Mucosa of rectum (tissue), 2 donors: ENCODE measurements at regions not wholly inside any gene's neighbourhood (a gene's known extent, or its start where the extent isn't known, plus 50 kb on each side); places are given as distances from the start of the nearest gene placed in this dataset.
"Not testable (repeated sequence)": the region's sequence is repeated elsewhere in the genome, so short reads cannot be mapped to it uniquely, and the experiment has no call there.

Experiments
- H3K27ac ChIP-seq, 2 donors: one replicate each; pipeline ENCODE4 v1.7.0; 2013; ENCODE audit warnings: inconsistent platforms in 2 of 2, low read depth in 2 of 2, low read length in 2 of 2
- H3K27me3 ChIP-seq, 2 donors: one replicate each; pipeline ENCODE4 v1.7.0; 2013; ENCODE audit warnings: low read length in 2 of 2; ENCODE audit not compliant: control insufficient read depth in 2 of 2, insufficient read depth in 2 of 2
- H3K36me3 ChIP-seq, 2 donors: one replicate each; pipeline ENCODE4 v1.7.0; 2013; ENCODE audit warnings: low read length in 2 of 2; ENCODE audit not compliant: control insufficient read depth in 2 of 2, insufficient read depth in 2 of 2
- H3K4me1 ChIP-seq, 2 donors: one replicate each; pipeline ENCODE4 v1.7.0; 2013; ENCODE audit warnings: low read length in 2 of 2, mild to moderate bottlenecking in 1 of 2; ENCODE audit not compliant: control insufficient read depth in 2 of 2, insufficient read depth in 2 of 2
- H3K4me3 ChIP-seq, 2 donors: one replicate each; pipeline ENCODE4 v1.7.0; 2013; ENCODE audit warnings: low read length in 2 of 2
- H3K9ac ChIP-seq, 2 donors: one replicate each; pipeline ENCODE4 v1.7.0; 2013; ENCODE audit warnings: low read length in 2 of 2, low read depth in 1 of 2, mild to moderate bottlenecking in 1 of 2
- H3K9me3 ChIP-seq, 2 donors: one replicate each; pipeline ENCODE4 v1.7.0; 2013; ENCODE audit warnings: low read length in 2 of 2; ENCODE audit not compliant: control insufficient read depth in 2 of 2
- donor health status: healthy.
- donor health status: Normal muscosa, but diverticular disease.

DNA sequence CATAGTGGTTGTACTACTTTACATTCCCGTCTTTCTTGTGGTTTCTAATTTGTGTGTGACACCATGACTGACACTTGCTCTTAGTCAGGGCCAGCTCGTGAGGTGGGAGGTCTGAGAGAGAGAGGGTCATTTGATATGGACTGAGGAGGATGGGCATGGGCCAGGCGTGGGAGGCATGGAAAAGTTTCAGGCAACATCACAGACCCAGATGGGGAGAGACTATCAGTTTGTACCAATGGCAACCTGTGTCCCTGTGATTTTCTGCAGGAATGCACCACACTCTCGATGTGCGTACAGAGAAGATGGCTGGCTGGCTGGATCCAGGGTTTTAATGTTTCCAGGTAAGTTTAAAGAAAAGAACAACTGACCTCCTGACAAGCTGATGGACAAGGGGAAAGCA, 273.6 kb downstream of the CYRIA start:
- no peaks in the 10 kb centered on the region for H3K36me3 ChIP-seq
- no peak overlapping the region for H3K9ac ChIP-seq
- no peak overlapping the region for H3K4me3 ChIP-seq
- H3K27ac ChIP-seq: no peak overlapping the region
- H3K4me1 ChIP-seq: no peaks in the 10 kb centered on the region
- no peaks in the 10 kb centered on the region for H3K27me3 ChIP-seq
- H3K9me3 ChIP-seq: no peaks in the 10 kb centered on the region

DNA sequence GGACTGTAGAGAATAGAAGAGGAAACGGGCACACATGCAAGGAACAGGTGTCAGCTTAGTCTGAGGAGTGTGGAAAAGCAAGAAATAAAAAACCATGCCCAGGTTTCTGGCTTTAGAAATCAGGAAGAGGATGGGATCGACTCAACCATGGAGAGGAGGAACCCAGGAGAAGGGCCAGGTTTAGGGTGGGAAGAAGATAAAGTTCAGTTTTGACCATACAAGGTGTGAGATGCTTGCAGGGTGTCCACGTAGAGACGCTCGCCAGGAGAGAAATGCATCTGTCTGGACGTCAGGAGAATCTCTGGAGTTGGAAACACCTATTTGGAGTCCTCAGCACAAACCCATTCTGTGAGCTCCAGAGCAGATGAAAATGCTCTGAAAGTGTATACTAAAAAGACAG, 275.1 kb downstream of the CYRIA start:
- Histone ChIP-seq H3K9me3 (no peaks in the 10 kb centered on the region), H3K27ac (no peak overlapping the region), H3K4me3 (no peak overlapping the region), H3K27me3 (no peaks in the 10 kb centered on the region), H3K4me1 (no peaks in the 10 kb centered on the region), H3K36me3 (no peaks in the 10 kb centered on the region), H3K9ac (no peak overlapping the region)

DNA sequence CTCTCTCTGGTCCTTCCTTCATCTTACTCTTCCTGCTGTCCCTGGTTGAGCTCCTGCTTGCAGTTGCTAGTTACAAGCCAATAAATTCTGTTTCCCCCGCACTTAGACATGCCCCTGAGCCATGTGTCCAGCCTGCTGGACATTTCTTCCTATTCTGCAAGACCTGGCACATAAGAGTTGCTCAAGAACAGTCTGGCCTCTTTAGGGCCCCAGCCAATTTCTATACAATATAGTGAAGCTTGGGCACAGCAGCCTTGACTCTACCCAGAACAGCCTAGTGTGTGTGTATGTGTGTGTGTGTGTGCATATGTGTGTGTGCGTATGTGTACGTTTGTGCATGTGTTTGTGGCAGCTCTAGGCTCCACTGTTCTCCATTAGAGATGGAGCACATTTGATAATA, 276.0 kb downstream of the CYRIA start:
- no peak overlapping the region for H3K4me3 ChIP-seq

DNA sequence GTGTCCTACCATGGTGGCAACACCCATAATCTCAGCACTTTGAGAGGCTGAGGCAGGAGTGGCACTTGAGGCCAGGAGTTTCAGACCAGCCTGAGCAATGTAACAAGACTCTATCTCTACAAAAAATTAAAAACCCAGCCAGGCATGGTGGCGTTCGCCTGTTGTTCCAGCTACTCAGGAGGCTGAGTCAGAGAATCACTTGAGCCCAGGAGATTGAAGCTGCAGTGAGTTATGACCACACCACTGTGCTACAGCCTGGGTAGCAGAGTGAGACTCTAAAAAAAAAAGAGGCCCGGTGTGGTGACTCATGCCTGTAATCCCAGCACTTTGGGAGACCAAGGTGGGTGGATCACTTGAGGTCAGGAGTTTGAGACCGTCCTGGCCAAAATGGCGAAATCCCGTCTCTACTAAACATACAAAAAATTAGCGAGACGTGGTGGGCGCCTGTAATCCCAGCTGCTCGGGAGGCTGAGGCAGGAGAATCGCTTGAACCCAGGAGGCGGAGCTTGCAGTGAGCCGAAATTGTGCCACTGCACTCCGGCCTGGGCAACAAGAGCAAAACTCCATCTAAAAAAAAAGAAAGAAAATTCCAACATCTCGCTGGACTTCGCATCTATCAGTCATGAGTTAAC, 277.3 kb downstream of the CYRIA start:
- H3K9me3 ChIP-seq, H3K36me3 ChIP-seq, H3K9ac ChIP-seq, H3K4me1 ChIP-seq, H3K4me3 ChIP-seq, H3K27me3 ChIP-seq, H3K27ac ChIP-seq: not testable (repeated sequence)

More for the DNA sequence above, 276.0 kb downstream of the CYRIA start:
- H3K9ac ChIP-seq: no peak overlapping the region
- H3K27ac ChIP-seq: no peak overlapping the region
- H3K9me3 ChIP-seq: no peaks in the 10 kb centered on the region
- H3K4me1 ChIP-seq: no peaks in the 10 kb centered on the region
- no peaks in the 10 kb centered on the region for H3K36me3 ChIP-seq
- H3K27me3 ChIP-seq: no peaks in the 10 kb centered on the region

DNA sequence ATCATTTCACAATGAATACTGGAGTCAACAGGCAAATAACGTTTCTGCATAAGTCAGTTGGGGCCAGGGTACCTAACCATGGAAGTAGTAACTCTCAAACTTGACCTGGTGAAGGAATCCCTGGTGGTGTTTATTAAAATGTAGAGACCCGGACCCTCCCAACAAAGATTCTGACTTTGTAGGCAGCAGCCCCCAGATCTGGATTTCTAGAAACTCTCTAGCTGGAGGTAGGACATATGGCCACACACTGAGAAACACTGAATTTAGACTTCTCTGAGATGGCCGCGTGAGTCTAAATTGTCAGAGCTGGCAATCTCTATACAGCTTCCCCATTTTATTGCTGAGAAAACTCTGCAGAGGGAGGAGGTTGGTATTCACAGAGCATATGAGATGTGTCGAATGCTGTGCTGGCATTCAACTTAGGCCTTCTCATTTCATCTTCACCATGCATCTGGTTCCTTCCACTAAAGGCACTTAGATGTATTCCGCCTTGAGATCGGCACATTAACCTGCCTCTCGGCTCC, 278.1 kb downstream of the CYRIA start:
- H3K27ac ChIP-seq: no peak overlapping the region
- no peaks in the 10 kb centered on the region for H3K9me3 ChIP-seq
- no peaks in the 10 kb centered on the region for H3K27me3 ChIP-seq
- no peaks in the 10 kb centered on the region for H3K36me3 ChIP-seq
- H3K9ac ChIP-seq: no peak overlapping the region
- H3K4me3 ChIP-seq: no peak overlapping the region
- no peaks in the 10 kb centered on the region for H3K4me1 ChIP-seq

DNA sequence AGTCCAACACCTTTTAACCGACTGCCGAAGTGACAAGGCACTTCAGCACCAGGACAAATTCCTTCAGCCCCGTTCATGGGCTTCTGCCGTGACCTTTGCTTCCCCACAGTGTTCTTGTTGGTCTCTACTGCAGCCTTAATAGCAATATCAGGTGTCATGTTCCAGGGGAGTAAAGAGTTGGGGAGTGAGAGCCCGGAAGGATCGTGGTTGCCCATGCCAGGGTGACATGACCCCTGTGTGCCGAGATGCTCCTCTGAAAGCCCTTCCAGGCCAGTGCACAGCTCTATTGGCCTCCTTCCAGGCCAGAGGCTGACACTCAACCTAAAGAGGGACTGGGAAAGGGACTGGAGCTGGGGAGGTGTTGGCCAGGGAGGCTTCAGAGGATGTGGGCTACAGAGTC, 279.2 kb downstream of the CYRIA start:
- Histone ChIP-seq H3K9me3 (no peaks in the 10 kb centered on the region), H3K4me1 (no peaks in the 10 kb centered on the region), H3K27me3 (no peaks in the 10 kb centered on the region), H3K36me3 (no peaks in the 10 kb centered on the region), H3K27ac (no peak overlapping the region), H3K4me3 (no peak overlapping the region), H3K9ac (no peak overlapping the region)

DNA sequence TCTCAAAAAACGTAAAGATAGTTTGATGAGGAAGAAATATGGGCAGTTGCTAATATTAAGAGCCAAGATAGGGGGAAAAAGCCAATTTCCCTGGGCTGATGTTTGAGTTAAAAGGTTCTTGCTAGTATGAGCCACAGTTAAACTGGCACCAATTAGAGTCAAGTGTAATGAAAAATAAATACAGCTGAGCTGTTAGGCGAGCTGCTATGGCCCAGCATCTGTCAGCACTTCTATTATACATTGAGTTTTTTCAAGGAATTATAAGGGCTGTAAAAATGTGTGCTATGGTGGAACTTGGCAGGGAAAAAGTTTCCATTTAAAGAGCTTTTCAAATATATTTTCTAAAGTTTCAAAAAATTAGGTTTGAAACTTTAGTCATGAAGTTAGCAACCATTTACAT, 279.6 kb downstream of the CYRIA start:
- no peaks in the 10 kb centered on the region for H3K36me3 ChIP-seq
- H3K9ac ChIP-seq: no peak overlapping the region
- H3K27ac ChIP-seq: no peak overlapping the region
- no peak overlapping the region for H3K4me3 ChIP-seq
- H3K27me3 ChIP-seq: no peaks in the 10 kb centered on the region
- H3K4me1 ChIP-seq: no peaks in the 10 kb centered on the region
- no peaks in the 10 kb centered on the region for H3K9me3 ChIP-seq

DNA sequence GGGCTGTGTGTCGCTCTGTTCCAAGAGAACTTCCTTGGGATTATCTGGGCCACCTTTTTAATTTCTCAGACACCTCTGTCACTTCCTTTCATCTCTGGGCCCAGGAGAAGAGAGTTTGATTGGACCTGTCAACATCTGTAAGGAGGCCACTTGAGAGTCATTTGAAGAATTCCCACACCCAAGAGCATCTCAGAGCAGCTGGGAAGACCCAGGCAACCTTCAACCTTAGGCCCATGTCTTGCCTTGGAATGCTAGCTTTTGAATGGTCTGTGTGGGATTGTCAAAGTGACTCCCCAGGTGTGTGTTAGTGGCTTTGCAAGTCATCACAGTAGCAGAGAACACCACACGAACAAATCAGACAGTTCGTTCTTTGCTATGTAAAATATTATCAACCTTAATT, 280.3 kb downstream of the CYRIA start:
- Histone ChIP-seq H3K27me3 (no peaks in the 10 kb centered on the region), H3K9me3 (no peaks in the 10 kb centered on the region), H3K9ac (no peak overlapping the region), H3K4me1 (no peaks in the 10 kb centered on the region), H3K27ac (no peak overlapping the region), H3K36me3 (no peaks in the 10 kb centered on the region), H3K4me3 (no peak overlapping the region)

DNA sequence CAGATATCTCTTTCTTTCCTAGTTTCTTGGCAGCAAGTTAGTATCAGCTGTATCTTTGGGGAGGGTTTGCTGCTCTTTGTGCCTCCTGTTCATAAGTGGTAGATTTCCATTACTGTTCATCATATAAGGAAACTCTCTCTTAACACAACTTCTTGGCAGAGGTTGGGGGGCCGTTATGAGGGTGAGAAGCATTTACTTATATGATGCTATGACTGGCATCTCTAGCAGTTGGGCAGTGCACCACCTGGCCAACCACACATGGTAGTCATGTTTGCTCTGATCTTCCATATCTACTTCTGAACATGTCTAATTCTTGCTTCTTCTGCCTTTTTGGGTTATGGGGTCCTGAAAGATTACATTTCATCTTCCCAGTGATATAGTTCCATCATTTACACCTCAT, 282.2 kb downstream of the CYRIA start:
- Histone ChIP-seq H3K4me3 (no peak overlapping the region), H3K9me3 (no peaks in the 10 kb centered on the region), H3K27ac (no peak overlapping the region), H3K36me3 (no peaks in the 10 kb centered on the region), H3K4me1 (no peaks in the 10 kb centered on the region), H3K27me3 (no peaks in the 10 kb centered on the region), H3K9ac (no peak overlapping the region)

DNA sequence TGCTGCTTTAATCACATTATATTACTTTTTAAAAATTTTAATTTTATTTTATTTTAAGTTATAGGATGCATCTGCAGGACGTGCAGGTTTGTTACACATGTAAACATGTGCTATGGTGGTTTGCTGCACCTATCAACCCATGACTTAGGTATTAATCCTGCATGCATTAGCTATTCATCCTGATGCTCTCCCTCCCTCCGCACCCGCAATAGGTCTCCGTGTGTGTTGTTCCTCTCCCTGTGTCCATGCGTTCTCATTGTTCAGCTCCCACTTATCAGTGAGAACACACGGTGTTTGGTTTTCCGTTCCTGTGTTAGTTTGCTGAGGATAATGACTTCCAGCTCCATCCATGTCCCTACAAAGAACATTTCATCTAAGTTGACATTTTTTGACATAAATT, 283.2 kb downstream of the CYRIA start:
- no peak overlapping the region for H3K27ac ChIP-seq
- no peak overlapping the region for H3K4me3 ChIP-seq
- no peak overlapping the region for H3K9ac ChIP-seq
- H3K27me3 ChIP-seq: no peaks in the 10 kb centered on the region
- H3K4me1 ChIP-seq: no peaks in the 10 kb centered on the region
- H3K36me3 ChIP-seq: no peaks in the 10 kb centered on the region
- H3K9me3 ChIP-seq: no peaks in the 10 kb centered on the region

DNA sequence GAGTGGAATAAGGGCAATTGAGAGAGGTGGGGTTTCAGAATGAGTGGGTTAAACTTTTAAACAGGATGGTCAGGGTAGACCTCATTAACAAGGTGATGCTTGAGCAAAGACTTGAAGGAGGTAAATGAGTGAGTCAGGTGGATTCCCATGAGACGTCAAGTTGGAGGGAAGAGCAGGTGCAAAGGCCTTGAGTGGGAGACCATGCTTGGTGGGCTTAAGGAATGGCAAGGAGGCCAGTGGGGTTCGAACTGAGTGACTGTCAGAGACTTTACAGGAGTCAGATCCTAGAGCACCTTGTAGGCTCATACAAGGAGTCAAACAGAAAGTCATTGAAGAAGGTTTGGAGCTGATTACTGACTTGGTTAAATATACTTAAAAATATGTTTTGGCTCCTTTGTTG, 284.1 kb downstream of the CYRIA start:
- no peaks in the 10 kb centered on the region for H3K27me3 ChIP-seq
- H3K4me1 ChIP-seq: no peaks in the 10 kb centered on the region
- H3K4me3 ChIP-seq: no peak overlapping the region
- no peak overlapping the region for H3K27ac ChIP-seq
- no peaks in the 10 kb centered on the region for H3K36me3 ChIP-seq
- no peak overlapping the region for H3K9ac ChIP-seq
- no peaks in the 10 kb centered on the region for H3K9me3 ChIP-seq
